NCI-H2227 (cell line): ENCODE measurements at regions not wholly inside any gene's neighbourhood (a gene's known extent, or its start where the extent isn't known, plus 50 kb on each side); places are given as distances from the start of the nearest gene placed in this dataset.

Experiments
- DNase-seq: peaks from one replicate; lab custom pipeline; 2025; ENCODE audit not compliant: unreplicated experiment; lab: John Stamatoyannopoulos, UW

DNA sequence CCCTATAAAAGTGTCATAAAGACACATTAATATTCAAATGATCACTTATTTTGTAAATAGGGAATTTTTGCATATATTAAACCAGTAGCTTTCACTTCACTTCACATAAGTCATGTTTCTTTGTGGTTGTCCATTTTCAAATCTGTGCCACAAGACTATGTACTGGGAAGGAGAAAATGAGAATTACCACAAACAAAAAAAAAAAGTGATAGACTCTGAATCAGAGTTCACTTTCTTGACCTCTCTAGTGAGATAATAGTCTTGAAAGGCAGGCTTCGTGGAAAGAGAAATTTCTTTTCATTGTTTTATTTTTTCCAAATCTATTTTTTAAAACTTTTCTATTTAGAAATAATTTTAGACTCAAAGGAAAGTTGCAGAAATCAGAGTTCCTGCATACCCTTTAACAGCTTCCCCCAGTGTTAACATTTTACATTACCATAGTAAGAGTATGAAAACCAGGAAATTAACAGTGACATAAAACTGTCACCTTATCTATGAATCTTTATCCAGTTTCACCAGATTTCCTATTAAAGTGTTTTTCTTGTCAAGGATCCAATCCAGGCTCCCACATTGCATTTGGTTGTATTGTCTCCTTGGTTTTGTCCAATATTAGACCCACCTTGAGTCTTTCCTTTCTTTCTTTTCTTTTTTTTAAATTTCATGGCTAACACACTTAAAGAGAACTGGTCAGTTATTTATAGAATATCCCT is 215.4 kb upstream of the PGRMC2 start:
- no peak for DNase-seq

DNA sequence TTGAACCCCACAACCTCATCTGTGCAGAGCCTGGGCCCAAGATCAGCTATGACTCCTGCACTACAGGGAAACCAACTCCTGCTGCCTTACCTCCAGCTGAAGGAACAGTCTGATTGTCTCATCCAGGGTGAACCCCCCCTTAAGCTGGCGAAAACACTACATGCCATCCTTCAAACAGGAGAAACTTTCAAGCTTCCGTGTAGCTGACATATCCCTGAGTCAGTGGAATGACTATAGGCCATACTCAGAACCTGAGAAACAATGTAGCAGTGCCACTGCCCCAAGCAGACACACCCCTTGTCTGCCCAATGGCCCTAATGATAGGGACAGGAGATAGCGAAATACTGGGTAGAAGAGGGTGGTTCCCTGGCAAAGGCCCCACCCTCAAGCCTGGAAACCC is 213.6 kb upstream of the PGRMC2 start:
- no peak for DNase-seq

DNA sequence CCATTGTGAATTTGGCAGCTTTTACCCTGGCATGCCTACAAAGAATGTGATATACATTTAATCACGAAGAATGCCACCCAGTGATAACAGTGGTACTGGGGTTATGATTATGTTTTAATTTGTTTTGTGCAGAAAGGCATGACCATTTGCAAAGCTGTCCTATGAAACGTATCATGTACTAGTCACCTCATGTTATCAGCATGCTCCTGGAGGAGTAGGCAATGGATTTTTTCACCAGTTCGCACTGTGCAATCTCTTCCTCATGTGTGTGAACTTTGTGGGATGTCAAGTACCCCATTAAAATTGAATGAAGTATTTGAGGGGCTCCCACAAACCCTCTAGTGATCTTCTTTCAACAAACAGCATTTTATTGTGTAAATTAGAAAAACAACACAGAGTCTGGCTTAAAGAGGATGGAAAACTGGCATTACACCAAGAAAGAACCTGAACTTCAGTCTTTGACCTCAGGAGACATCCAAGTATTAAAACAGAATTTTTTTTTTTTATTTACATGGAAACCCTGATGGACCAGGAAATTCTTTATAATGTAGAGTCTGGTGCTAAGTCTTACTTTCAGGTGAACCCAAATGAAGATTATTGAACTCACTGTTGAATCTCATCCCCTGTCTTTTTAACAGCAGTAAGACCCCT is 200.6 kb upstream of the PGRMC2 start:
- DNase-seq = no peak

DNA sequence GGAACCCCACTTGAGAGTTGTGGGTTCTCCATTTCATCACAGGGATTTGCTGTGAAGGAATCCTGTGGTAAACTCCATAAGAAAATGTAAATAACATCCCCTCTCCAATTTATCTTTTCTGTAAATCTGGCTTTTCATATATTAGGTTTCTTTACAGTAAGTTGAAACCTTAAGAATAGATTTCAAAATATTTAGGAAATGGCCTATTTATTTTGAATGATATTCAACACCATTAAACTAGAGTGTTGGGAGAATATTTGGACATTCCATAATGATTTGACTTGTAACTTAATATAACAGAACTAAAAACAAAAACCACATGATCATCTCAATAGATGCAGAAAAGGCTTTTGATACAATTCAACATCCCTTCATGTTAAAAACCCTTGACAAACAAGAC is 197.3 kb upstream of the PGRMC2 start:
- no peak for DNase-seq

DNA sequence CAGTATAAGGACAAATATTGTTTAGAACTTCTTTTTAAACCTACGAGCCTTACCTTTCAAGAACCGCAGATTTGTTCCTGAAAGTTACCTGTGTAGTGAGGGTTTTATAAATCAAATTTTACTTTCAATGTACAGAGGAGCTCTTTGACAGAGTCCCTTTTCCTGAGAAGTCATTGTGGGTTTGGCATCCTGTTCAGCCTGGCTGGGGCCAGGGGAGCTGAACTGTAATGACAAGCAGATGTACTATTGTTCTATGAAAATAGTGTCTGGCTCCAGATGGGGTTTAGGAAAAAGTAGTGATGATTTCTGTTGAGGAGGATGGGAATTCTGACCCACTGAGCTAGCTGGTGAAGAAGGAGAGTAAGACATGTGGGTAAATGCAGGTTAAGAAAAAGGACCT is 196.2 kb upstream of the PGRMC2 start:
- no peak for DNase-seq

DNA sequence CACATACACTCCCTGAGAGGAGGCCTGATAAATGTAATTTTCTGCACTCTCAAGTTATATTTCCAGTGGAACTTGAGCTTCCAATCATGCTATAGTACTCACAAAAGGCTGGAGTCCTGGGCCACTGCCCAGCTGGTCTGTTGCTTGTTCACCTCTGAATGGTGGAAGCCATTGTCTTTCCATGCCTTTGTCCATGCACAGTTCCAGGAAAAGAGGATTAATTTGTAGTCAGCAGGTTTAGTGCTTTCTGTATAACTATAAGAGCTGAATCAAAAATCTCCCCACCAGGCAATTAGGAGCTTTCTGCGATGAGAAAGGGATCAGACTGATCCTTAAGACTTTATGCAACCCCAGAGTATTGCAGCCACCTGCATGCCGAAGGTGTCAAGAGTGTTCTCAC is 195.4 kb upstream of the PGRMC2 start:
- DNase-seq = no peak

DNA sequence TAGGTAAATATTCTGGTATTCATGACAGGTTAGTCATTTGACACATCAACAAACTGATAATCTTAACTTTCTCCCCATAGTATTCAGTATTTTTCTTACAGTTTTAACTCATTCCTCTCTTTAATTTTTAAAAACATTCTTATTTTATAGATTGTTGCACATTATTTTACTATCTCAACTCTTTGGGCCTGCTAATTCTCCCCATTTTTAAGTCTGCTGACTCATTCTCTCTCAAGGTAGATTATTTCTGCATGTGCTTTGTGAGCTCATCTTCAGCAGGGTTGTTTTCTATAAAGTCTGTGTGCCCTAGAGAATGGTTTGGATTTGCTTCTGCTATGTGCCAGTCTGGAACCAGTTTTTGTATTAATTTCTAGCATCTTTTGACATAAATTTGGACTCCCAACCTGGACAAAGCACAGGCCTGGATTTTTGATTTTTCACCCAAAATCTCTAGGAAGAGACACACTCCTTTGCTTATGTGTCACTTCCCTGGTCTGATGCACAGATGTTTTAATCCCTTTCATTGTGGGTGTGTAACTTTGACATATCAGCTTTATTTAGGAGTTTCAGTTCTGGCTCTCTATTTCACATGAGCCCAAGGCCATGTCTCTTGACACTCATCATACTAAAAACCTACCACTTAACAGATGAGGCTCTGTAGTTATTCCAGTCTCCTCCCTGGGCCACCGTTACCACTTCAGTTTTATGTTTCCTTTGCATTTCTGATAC is 194.3 kb upstream of the PGRMC2 start:
- no peak for DNase-seq

DNA sequence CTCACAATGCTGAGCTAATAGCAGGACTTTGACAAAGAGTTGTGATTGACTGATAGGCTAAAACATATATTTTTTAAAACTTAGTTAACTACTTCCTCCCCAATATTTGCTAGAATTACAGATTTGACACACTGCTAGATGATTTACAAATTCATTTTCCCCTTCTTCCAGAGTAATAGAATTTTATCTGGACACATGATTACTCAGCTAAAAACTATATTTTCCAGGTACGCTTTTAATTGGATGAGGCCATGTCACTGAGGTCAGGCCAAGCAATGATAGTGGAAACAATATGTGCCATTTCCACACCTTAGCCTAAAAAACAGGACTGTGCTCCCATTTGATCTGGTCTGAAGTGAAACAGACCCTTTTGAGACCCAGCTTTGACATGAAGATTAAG is 193.3 kb upstream of the PGRMC2 start:
- DNase-seq = no peak

DNA sequence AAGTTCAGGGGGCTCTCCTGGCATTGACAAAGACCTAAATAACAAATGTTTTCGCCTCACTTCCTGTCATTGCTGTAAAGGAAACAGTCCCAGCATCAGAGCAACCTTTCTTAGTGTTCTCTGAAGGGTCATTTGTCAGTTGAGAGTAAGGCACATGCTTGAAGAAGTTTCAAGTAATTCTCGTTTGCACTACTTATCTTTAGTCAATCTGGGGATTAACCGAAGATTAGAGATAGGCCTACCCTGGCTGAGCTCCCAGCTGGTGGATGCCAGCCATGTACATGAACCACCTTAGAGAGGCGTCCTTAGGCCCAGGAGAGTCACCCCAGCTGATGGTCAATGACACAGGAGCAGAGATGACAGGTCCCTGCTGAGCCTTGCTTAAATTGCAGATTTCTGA is 189.9 kb upstream of the PGRMC2 start:
- DNase-seq = no peak

DNA sequence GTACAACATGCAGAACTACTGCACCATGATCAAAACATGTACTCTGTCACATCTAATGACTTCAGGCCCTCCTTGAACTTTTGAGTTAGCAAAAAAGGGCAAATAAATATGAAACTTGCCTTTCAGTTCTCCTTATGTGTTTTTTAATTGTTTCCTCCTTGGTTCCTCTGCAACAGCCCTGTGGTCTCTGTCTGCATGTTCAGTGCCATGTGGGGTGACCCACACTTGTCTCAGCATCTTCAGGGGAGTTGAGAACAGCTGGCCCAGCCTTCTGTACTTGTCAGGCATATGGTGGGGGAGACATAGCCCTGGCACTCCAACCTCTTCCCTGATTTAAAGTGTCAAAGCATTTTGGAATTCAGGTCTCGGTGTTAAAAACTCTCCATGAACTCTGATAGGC is 188.0 kb upstream of the PGRMC2 start:
- no peak for DNase-seq

DNA sequence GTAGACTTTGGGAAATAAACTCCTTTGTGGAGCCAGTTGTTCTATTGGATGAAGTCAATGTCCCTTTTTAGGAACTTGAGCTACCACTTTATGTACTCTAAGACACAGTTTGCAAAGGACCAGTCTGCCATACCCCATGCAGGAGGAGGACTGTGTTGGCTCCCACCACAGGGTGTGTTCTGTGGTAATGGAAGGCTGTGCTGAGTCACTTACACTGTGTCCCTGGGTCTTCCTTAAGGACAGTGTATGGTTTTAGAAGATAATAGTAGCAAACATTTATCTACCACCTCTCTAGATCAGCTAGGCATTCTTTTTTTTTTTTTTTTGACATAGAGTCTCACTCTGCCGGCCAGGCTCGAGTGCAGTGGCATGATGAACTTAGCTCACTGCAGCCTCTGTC is 184.0 kb upstream of the PGRMC2 start:
- DNase-seq = no peak

DNA sequence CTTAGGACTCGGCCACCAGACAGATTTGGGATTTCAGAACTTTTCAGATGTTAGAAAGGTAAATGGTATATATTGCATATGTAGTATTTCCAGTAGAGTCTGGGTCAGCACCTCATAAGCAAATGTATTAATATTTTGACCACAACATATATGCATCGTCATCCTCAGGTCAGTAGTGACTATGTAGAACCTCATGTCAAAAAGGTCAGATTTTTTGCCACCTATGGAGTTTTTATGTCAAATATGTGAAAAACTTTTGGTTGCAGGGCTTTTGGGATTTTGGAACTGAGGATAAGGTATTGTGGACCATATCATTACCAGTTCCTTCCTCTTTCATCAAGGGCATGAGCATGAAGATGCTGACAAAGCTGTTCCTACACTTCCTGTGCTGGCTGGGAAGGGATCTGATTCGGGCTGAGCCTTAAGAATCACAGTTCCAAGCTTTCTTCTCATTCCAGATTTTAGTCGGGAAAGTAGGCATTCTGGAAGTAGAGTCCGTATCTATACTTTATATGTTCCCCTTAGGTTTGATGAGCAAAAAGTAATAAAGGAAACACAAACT is 183.0 kb upstream of the PGRMC2 start:
- DNase-seq = no peak

DNA sequence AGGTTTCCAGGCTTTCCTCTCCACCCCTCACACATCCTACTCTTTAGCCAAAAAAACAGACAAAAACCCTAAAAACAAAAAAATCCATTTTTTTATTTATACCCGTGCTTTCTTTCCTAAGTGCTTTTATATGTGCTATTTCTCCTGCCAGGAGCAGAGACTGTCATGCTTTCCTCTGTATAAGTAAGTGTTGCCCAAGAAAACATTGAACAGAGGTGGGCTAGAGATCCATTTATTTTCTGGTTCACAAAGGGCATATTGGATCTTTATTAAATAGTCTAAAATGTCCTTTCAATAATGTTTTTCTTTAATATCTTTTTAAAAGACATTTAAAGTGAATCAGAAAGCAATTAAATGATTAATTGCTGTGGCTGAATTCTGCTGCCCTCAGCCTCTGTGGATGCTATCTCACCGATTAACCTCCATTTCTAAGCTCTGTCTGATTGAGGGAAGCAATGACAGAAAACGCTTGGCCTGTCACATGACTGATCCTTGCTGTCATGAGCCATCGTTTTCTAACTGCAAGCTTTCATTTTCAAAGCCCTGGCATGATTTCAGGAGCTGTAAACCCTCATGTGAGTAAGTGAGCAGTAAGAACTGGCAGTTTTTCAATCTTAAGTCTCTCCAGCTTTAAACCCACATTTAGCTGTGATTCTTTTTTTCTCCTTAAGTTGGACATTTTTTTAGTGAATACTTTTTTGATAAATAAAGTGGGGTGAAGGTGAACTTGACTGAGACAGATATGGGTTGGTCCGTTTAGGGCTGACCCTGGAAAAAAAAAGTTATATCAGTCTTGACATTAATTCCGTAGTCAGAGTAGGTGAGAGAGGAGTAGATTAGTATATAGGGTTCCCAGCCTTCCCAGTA is 180.7 kb upstream of the PGRMC2 start:
- DNase-seq = peak; percentile 44

DNA sequence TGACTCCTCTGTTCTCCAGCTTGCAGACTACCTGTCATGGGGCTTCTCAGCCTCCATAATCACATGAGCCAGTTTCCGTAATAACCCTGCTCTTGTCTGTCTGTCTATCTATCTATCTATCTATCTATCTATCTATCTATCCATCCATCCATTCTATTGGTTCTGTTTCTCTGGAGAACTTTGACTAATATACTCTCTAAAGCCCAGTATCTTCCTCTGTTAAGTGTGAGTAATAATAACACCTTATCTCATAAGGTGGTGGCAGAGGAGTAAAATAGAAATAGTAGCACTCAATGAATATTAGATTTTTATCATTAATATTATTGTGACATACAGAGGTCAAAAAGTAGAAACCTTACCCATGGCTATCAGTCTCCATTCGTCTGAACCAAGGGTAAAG is 177.9 kb upstream of the PGRMC2 start:
- DNase-seq = no peak

DNA sequence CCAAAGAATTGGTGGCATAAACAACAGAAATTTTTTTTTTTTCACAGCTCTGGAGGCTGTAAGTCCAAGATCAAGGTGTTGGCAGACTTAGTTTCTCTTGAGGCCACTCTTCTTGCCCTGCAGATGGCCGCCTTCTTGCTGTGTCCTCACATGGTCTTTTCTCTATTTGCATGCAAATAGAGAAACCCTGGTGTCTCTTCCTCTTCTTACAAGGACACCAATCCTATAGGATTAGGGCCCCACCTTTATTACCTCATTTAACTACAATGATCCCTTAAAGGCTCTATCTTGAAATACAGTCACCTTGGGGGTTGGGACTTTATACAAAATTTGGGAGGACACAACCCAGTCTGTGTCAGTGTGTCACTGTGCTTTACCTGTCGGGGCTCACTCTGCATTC is 175.4 kb upstream of the PGRMC2 start:
- no peak for DNase-seq

DNA sequence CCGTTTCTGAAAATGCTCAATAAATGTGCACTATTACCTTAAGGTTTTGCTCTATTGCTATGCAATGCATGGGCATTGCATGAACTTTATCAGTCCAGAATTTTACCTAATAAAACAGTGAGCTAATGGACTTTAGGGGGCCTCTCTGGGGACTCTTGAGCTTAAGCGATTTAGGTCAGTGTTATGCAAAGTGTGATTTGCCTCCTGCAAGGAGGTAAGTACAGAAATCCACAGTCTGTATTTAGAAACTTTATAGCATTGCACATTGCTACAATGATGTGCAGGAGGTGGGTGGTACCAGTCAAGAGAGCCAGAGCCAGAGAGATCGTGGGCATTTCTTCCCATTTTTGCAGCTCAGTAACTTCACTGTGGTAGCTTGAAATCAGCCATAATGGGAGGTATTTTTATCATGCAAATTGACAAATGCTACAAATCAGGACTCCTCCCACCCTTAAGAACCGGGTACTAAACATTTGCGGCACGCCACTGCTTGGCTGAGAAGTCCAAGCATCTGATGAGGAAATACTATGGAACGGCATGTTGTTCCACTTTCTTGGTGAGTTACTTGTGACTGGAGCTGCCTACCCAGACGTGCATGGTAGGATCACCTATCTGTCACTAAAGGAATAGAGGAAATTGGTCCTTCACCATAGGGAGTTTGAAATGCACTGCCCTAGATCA is 174.6 kb upstream of the PGRMC2 start:
- no peak for DNase-seq

DNA sequence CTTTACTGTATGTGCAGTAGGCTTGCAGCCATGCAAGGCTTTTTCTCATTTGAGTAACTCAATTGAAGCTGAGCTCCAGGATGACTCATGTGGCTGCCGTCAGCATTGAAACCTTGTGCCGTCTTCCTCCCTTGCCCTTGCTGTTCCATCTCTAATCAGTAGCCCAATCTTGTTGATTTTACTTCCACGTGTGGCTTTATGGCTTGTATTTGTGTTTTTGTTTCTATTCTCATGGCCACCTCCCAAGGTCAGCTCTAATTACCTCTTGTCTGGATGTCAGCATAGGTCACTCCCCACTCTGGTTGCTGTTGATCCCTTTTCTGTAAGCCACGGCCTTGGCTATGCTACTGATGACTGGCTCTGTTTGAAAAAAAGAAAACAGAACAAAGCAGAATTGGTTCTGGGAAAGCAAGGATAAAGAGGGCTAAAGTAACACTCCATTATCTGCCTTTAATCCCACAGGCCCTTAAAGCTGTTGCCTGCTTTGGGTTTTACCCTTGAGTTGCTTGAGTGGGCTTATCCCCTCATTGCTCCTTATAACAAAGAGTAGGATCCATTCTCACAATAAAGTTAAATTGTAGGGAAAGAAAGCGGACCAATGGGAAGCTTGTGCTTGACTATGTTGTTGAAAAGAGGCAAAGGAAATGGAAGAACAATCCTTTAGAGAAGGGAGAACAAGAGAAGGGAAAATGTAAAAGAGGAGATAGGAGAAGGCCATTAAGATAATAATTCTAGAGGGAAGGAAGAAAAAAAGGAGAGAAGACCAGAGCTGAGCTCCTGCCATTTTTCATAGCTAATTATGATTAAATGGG is 173.9 kb upstream of the PGRMC2 start:
- DNase-seq = no peak

DNA sequence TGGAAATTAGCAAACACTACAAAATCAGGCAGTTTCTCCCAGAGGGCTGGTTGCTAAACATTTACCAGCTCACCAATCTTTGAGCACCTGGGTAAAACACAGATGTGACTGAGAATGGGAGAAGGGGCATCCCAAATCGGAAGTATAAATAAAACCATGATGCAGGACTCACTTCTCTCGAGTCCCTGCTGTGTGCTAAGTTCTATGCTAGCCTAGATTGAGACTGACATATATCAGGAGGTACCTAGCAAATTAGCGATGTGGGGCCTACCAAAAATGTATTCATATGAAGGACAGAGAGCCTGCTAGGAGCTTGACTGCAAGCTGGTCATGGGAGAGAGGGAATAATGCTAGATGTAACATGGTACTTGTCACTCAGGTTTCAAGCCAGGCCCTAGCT is 171.9 kb upstream of the PGRMC2 start:
- DNase-seq = no peak

DNA sequence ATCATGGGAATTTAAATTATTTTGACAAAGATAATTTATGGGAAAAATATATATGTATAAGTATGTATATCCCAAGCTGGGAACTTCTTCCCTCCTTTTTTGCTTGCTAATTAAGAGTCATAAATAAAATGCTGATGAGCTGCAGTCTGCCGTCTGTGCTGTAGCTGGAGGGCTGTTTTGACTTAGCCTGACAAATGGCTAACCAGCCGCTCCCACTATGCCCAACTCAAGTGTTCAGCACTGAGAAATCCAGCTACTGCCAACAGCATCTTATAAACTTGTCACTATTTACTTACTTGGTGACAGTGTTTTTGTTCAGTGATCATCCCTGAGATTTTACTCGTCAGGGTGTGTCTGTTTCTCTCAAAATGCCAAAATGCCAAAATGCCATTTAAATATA is 171.2 kb upstream of the PGRMC2 start:
- no peak for DNase-seq

DNA sequence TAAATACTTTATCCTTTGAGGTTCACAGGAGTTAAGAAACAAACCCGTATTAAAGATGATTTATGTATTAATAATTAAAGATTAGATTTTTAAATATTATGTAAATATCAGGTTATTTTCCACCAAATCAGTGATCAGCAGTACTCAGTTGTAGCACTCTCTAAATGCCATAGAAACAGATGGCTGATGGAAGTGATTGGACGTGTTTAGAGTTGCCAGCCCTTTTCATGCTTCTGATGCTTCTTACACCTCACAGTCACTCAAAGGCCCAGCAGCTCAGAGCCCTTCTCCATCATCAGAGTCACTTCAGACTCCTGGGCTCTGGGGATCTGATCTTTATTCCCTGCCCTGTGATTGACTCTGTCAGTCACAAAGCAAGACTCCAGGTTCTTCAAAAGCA is 170.1 kb upstream of the PGRMC2 start:
- no peak for DNase-seq
